WERI-Rb-1 (cell line): ENCODE measurements at regions not wholly inside any gene's neighbourhood (a gene's known extent, or its start where the extent isn't known, plus 50 kb on each side); places are given as distances from the start of the nearest gene placed in this dataset.

Experiments used
- DNase-seq: peaks from one replicate; pipeline ENCODE4 v3.0.0-alpha.2; 2020
- H3K27ac ChIP-seq: fragments of 250-450 bp; sonication (Bioruptor Pico); 2 replicates; pipeline ENCODE4 v1.5.1; 2020; ENCODE audit warnings: mild to moderate bottlenecking, moderate library complexity
- H3K27me3 ChIP-seq: fragments of 250-450 bp; sonication (Bioruptor Pico); 2 replicates; pipeline ENCODE4 v1.5.1; 2021; ENCODE audit warnings: mild to moderate bottlenecking, low read depth, moderate library complexity; ENCODE audit not compliant: insufficient read depth, severe bottlenecking
- H3K36me3 ChIP-seq: fragments of 250-450 bp; sonication (Bioruptor Pico); 2 replicates; pipeline ENCODE4 v1.5.1; 2020; ENCODE audit warnings: mild to moderate bottlenecking, moderate library complexity
- H3K4me3 ChIP-seq: 2 replicates; pipeline ENCODE4 v1.5.1; 2011; ENCODE audit warnings: low read depth, mild to moderate bottlenecking, control low read depth, low read length
- H3K9me3 ChIP-seq: fragments of 250-450 bp; sonication (Bioruptor Pico); 2 replicates; pipeline ENCODE4 v1.5.1; 2021; ENCODE audit warnings: mild to moderate bottlenecking, moderate library complexity; ENCODE audit not compliant: severe bottlenecking
- CTCF ChIP-seq: IDR thresholded peaks from 2 replicates; pipeline ENCODE4 v1.5.1; 2011; ENCODE audit warnings: low read depth, mild to moderate bottlenecking, control low read depth, inconsistent platforms, low read length

- Histone ChIP-seq H3K27me3 (no peaks in the 10 kb centered on the region), H3K27ac (no peak overlapping the region), H3K4me3 (no peak overlapping the region), H3K36me3 (no peaks in the 10 kb centered on the region), H3K9me3 (no peaks in the 10 kb centered on the region)
- no peak for DNase-seq
- TF ChIP-seq CTCF = no peak
Observed at GRCh38 chr12:94867066-94867855, 136.2 kb downstream of the NDUFA12 start.

DNA sequence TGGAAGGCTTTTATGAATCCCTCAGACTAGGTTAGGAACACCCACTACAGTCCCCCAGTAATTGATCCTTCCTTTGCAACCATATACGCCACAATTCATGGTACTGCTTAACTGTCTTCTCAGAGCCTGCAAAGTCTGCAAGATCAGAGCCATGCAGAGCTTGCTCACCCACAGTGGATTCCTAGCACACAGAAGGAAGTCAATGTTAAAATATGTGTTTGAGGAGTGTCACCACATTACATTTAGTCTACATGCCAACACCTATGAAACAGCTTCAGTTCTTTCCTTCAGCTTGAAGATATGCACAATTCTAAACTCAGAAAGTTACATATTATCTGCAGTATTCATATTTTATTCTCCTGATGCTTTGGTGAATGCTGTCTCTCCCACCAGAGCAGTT lies 138.5 kb downstream of the NDUFA12 start:
- Histone ChIP-seq H3K27me3 (no peaks in the 10 kb centered on the region), H3K27ac (no peak overlapping the region), H3K9me3 (no peaks in the 10 kb centered on the region), H3K4me3 (no peak overlapping the region), H3K36me3 (no peaks in the 10 kb centered on the region)
- no peak for TF ChIP-seq CTCF
- DNase-seq = no peak

- Histone ChIP-seq H3K4me3 (no peak overlapping the region), H3K27me3 (no peaks in the 10 kb centered on the region), H3K36me3 (no peaks in the 10 kb centered on the region), H3K9me3 (no peaks in the 10 kb centered on the region), H3K27ac (no peak overlapping the region)
- DNase-seq = no peak
- TF ChIP-seq CTCF = no peak
Observed at GRCh38 chr12:94863321-94864035, 140.0 kb downstream of the NDUFA12 start.

GRCh38 chr12:94862421-94862820 lies 141.1 kb downstream of the NDUFA12 start:
- Histone ChIP-seq H3K36me3 (no peaks in the 10 kb centered on the region), H3K9me3 (no peaks in the 10 kb centered on the region), H3K27me3 (no peaks in the 10 kb centered on the region), H3K27ac (no peak overlapping the region), H3K4me3 (no peak overlapping the region)
- DNase-seq = no peak
- TF ChIP-seq CTCF = no peak

DNA sequence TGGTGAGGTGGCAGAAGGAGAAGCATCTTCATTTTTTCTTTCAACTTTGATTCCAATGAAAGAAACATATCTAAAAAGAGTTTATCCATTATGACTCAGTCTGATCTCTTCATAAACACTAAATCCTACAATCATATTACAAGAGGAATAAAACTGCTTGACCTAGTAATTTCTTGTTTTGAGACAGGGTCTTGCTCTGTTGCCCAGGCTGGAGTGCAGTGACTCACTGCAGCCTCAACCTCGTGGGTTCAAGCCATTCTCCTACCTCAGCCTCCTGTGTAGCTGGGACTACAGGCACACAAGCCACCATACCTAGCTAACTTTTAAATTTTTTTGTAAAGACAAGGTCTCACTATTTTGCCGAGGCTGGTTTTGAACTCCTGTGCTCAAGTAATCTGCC lies 147.2 kb downstream of the NDUFA12 start:
- H3K27ac ChIP-seq = no peak overlapping the region
- no peak overlapping the region for H3K4me3 ChIP-seq
- DNase-seq = no peak
- H3K36me3 ChIP-seq = no peaks in the 10 kb centered on the region
- TF ChIP-seq CTCF = no peak
- no peaks in the 10 kb centered on the region for H3K27me3 ChIP-seq
- H3K9me3 ChIP-seq = no peaks in the 10 kb centered on the region
